ENCODE measurements at regions not wholly inside any gene's neighbourhood (a gene's known extent, or its start where the extent isn't known, plus 50 kb on each side); places are given as distances from the start of the nearest gene placed in this dataset.

DNA sequence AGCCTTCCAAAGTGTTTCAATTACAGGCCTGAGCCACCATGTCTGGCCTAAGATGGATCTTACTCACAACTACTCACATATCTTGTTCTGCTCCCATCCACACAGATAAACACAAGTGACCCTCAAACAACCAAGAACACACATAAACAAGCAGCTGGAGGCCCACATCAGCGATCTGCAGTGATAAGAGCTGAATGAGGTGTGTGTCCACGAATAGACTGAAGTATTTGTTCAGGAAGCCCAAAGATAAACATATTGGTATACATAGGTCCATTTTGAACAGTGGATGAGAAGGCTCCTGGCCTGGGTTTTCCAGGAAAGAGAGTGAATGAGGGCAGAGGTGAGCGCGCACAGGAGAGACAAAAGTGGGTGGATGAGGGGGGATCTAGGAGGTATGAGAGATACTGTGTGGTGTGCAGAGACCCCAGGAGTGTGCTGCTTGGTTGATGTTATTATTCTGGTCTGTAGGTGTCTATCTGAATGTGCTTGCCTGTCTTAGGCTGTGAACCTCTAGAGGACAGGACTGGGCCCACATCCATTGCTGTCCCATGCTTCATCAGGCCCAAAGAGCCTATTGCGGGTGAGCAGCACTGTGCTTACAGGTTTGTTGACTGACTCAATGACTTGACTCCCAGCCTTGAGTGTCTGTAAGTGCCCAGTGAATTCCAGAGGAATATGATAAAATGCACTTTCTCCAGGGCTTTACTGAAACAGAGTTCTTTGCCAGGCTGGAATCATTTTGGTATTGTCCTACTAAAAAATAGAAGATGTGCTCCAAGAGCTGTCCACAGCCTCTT, 79.9 kb upstream of the ATP1A1 start:
- no peak for TF ChIP-seq POLR2A (IDR thresholded peaks at IDR 0.05)
- TF ChIP-seq, protein P1, sequence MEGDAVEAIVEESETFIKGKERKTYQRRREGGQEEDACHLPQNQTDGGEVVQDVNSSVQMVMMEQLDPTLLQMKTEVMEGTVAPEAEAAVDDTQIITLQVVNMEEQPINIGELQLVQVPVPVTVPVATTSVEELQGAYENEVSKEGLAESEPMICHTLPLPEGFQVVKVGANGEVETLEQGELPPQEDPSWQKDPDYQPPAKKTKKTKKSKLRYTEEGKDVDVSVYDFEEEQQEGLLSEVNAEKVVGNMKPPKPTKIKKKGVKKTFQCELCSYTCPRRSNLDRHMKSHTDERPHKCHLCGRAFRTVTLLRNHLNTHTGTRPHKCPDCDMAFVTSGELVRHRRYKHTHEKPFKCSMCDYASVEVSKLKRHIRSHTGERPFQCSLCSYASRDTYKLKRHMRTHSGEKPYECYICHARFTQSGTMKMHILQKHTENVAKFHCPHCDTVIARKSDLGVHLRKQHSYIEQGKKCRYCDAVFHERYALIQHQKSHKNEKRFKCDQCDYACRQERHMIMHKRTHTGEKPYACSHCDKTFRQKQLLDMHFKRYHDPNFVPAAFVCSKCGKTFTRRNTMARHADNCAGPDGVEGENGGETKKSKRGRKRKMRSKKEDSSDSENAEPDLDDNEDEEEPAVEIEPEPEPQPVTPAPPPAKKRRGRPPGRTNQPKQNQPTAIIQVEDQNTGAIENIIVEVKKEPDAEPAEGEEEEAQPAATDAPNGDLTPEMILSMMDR (IDR thresholded peaks at IDR 0.05 in 4 of 5, conservative IDR thresholded peaks at IDR 0.05 in 1 of 5) = no peak
